ENCODE measurements at regions not wholly inside any gene's neighbourhood (a gene's known extent, or its start where the extent isn't known, plus 50 kb on each side); places are given as distances from the start of the nearest gene placed in this dataset.

- no peak for TF ChIP-seq POLR2A (IDR thresholded peaks at IDR 0.05)
- no peak for TF ChIP-seq EP300 (IDR thresholded peaks at IDR 0.05)
- no peak for TF ChIP-seq POLR2AphosphoS5 (IDR thresholded peaks at IDR 0.05)
- TF ChIP-seq CTCF (IDR thresholded peaks at IDR 0.05) = no peak
- DNase-seq (ENCODE audit: low spot score in 2 of 2) = no peak
- H3K36me3 ChIP-seq = no peaks in the 10 kb centered on the region
- peaks cover 5% of the 10 kb centered on the region for H3K27me3 ChIP-seq
- H3K4me1 ChIP-seq = no peaks in the 10 kb centered on the region
- H3K27ac ChIP-seq = no peak overlapping the region
- 78% methylated on average over 4 of the region's 14 CpGs for WGBS
- no peak overlapping the region for H3K4me3 ChIP-seq
- no peaks in the 10 kb centered on the region for H3K9me3 ChIP-seq
Observed at GRCh38 chr2:2938481-2938880, 439.1 kb downstream of the EIPR1 start.

GRCh38 chr2:2935445-2936149 is 442.0 kb downstream of the EIPR1 start:
- H3K4me3 ChIP-seq = no peak overlapping the region
- no peak overlapping the region for H3K27ac ChIP-seq
- no peak for DNase-seq (ENCODE audit: low spot score in 2 of 2)
- H3K27me3 ChIP-seq = peaks cover 5% of the 10 kb centered on the region
- no peaks in the 10 kb centered on the region for H3K9me3 ChIP-seq
- 89% methylated on average over 26 of the region's 26 CpGs for WGBS
- H3K36me3 ChIP-seq = no peaks in the 10 kb centered on the region
- TF ChIP-seq CTCF (IDR thresholded peaks at IDR 0.05) = no peak
- no peak for TF ChIP-seq POLR2A (IDR thresholded peaks at IDR 0.05)
- no peak for TF ChIP-seq EP300 (IDR thresholded peaks at IDR 0.05)
- no peak for TF ChIP-seq POLR2AphosphoS5 (IDR thresholded peaks at IDR 0.05)
- no peaks in the 10 kb centered on the region for H3K4me1 ChIP-seq

GRCh38 chr2:2933426-2933825 is 444.2 kb downstream of the EIPR1 start:
- Histone ChIP-seq H3K4me1 (no peaks in the 10 kb centered on the region), H3K36me3 (no peaks in the 10 kb centered on the region), H3K9me3 (no peaks in the 10 kb centered on the region), H3K27me3 (no peaks in the 10 kb centered on the region), H3K4me3 (no peak overlapping the region), H3K27ac (no peak overlapping the region)
- TF ChIP-seq POLR2AphosphoS5 (IDR thresholded peaks at IDR 0.05) (no peak), EP300 (IDR thresholded peaks at IDR 0.05) (no peak), CTCF (IDR thresholded peaks at IDR 0.05) (no peak), POLR2A (IDR thresholded peaks at IDR 0.05) (no peak)
- DNase-seq (ENCODE audit: low spot score in 2 of 2) = no peak
- WGBS = 66% methylated on average over 15 of the region's 15 CpGs

GRCh38 chr2:2932692-2933305 is 444.8 kb downstream of the EIPR1 start:
- Histone ChIP-seq H3K27ac (no peak overlapping the region), H3K4me3 (no peak overlapping the region), H3K9me3 (no peaks in the 10 kb centered on the region), H3K4me1 (no peaks in the 10 kb centered on the region), H3K27me3 (no peaks in the 10 kb centered on the region), H3K36me3 (no peaks in the 10 kb centered on the region)
- 77% methylated on average over 15 of the region's 16 CpGs for WGBS
- DNase-seq (ENCODE audit: low spot score in 2 of 2) = no peak
- TF ChIP-seq EP300 (IDR thresholded peaks at IDR 0.05) (no peak), POLR2A (IDR thresholded peaks at IDR 0.05) (no peak), POLR2AphosphoS5 (IDR thresholded peaks at IDR 0.05) (no peak), CTCF (IDR thresholded peaks at IDR 0.05) (no peak)

GRCh38 chr2:2932189-2932588 is 445.4 kb downstream of the EIPR1 start:
- Histone ChIP-seq H3K27ac (no peak overlapping the region), H3K9me3 (no peaks in the 10 kb centered on the region), H3K27me3 (no peaks in the 10 kb centered on the region), H3K4me3 (no peak overlapping the region), H3K36me3 (no peaks in the 10 kb centered on the region), H3K4me1 (no peaks in the 10 kb centered on the region)
- DNase-seq (ENCODE audit: low spot score in 2 of 2) = no peak
- WGBS = 83% methylated on average over 15 of the region's 15 CpGs
- TF ChIP-seq CTCF (IDR thresholded peaks at IDR 0.05) (no peak), EP300 (IDR thresholded peaks at IDR 0.05) (no peak), POLR2A (IDR thresholded peaks at IDR 0.05) (no peak), POLR2AphosphoS5 (IDR thresholded peaks at IDR 0.05) (no peak)

Data from suprapubic skin (tissue), 4 donors.